SK-N-SH (cell line): ENCODE measurements at regions not wholly inside any gene's neighbourhood (a gene's known extent, or its start where the extent isn't known, plus 50 kb on each side); places are given as distances from the start of the nearest gene placed in this dataset.

Experiments used
- CTCF ChIA-PET: fragments of 300-600, 350-600 bp; formaldehyde crosslinking; extraction: SDS; loops from one replicate; lab custom pipeline; 2021; lab: Yijun Ruan, JAX
- POLR2A ChIA-PET: fragments of 350-600 bp; sonication (Branson Sonifier 250); formaldehyde crosslinking; extraction: SDS; loops from one replicate; lab custom pipeline; 2020; ENCODE audit warnings: antibody characterized with exemption, inconsistent platforms; lab: Yijun Ruan, JAX
- DNase-seq: peaks from one replicate; pipeline ENCODE4 v3.0.0; 2012
- H2AFZ ChIP-seq: fragments of 200-600 bp; sonication (generic); 2 replicates; pipeline ENCODE4 v1.8.1; 2016; ENCODE audit warnings: antibody characterized with exemption, mild to moderate bottlenecking, low read depth
- H3F3A ChIP-seq: fragments of 200-600 bp; sonication (generic); replicated peaks from 2 replicates; pipeline ENCODE3; 2016; ENCODE audit warnings: antibody characterized with exemption, mild to moderate bottlenecking; ENCODE audit not compliant: insufficient read depth
- H3K27ac ChIP-seq, 2 experiments: fragments of 200-500 bp in 1 of 2; fragments of 200-600 bp in 1 of 2; sonication (Bioruptor generic) in 1 of 2; sonication (generic), shearing (Covaris generic) in 1 of 2; 2 replicates each; pipeline versions ENCODE4 v1.5.1 to v1.6.1; 2014 to 2016; ENCODE audit warnings: low read depth in 2 of 2, inconsistent platforms in 1 of 2, low read length in 1 of 2, mild to moderate bottlenecking in 1 of 2, mixed read lengths in 1 of 2
- H3K27me3 ChIP-seq: fragments of 200-600 bp; sonication (generic), shearing (Covaris generic); 2 replicates; pipeline ENCODE4 v1.6.1; 2016; ENCODE audit warnings: mixed run types; ENCODE audit not compliant: insufficient read depth
- H3K36me3 ChIP-seq, 2 experiments: fragments of 200-500 bp in 1 of 2; fragments of 200-600 bp in 1 of 2; sonication (Bioruptor generic) in 1 of 2; sonication (generic) in 1 of 2; replicated peaks in 1 of 2; 2 replicates each; pipeline versions ENCODE3 to v1.5.1; 2014 to 2016; ENCODE audit warnings: low read length in 1 of 2, mild to moderate bottlenecking in 1 of 2; ENCODE audit not compliant: insufficient read depth in 2 of 2, control insufficient read depth in 1 of 2
- H3K4me1 ChIP-seq, 2 experiments: fragments of 200-500 bp in 1 of 2; fragments of 200-600 bp in 1 of 2; sonication (Bioruptor generic) in 1 of 2; sonication (generic), shearing (Covaris generic) in 1 of 2; 2 replicates each; pipeline versions ENCODE4 v1.5.1 to v1.6.1; 2014 to 2016; ENCODE audit warnings: low read depth in 1 of 2, low read length in 1 of 2, mixed run types in 1 of 2; ENCODE audit not compliant: insufficient read depth in 2 of 2, control insufficient read depth in 1 of 2
- H3K4me2 ChIP-seq: fragments of 200-600 bp; sonication (generic), shearing (Covaris generic); 2 replicates; pipeline ENCODE4 v1.6.1; 2017; ENCODE audit warnings: mixed run types
- H3K4me3 ChIP-seq, 2 experiments: fragments of 200-500 bp in 1 of 2; fragments of 200-600 bp in 1 of 2; sonication (Bioruptor generic) in 1 of 2; sonication (generic), shearing (Covaris generic) in 1 of 2; 2 replicates each; pipeline versions ENCODE4 v1.5.1 to v1.8.1; 2014 to 2016; ENCODE audit warnings: low read depth in 2 of 2, inconsistent platforms in 1 of 2, low read length in 1 of 2, mild to moderate bottlenecking in 1 of 2, mixed read lengths in 1 of 2, moderate library complexity in 1 of 2
- H3K79me2 ChIP-seq: fragments of 200-600 bp; sonication (generic); 2 replicates; pipeline ENCODE4 v1.8.1; 2017; ENCODE audit warnings: mild to moderate bottlenecking; ENCODE audit not compliant: insufficient read depth
- H3K9ac ChIP-seq: fragments of 200-600 bp; sonication (generic); 2 replicates; pipeline ENCODE4 v1.6.1; 2017; ENCODE audit warnings: mixed run types
- H3K9me2 ChIP-seq: fragments of 200-600 bp; sonication (generic); 2 replicates; pipeline ENCODE4 v1.6.1; 2017; ENCODE audit warnings: mixed run types
- H3K9me3 ChIP-seq: fragments of 200-600 bp; sonication (generic); 2 replicates; pipeline ENCODE4 v1.6.1; 2017; ENCODE audit warnings: mixed run types, mild to moderate bottlenecking, moderate library complexity
- H4K20me1 ChIP-seq: fragments of 200-600 bp; sonication (generic); 2 replicates; pipeline ENCODE4 v1.6.1; 2017; ENCODE audit warnings: mild to moderate bottlenecking, mixed run types; ENCODE audit not compliant: insufficient read depth
- GABPA ChIP-seq: IDR thresholded peaks from 2 replicates; pipeline ENCODE4 v1.4.0; 2012; ENCODE audit warnings: low read depth, mild to moderate bottlenecking
- GATA2 ChIP-seq: sonication (generic); formaldehyde crosslinking; IDR thresholded peaks from 2 replicates; pipeline ENCODE4 v1.5.0; 2020; ENCODE audit warnings: mild to moderate bottlenecking, missing genetic modification reagents
- MXI1 ChIP-seq: IDR thresholded peaks from 2 replicates; pipeline ENCODE4 v1.6.1; 2012; ENCODE audit warnings: mild to moderate bottlenecking, low read depth, low read length, improper control_type of control experiment
- NFIC ChIP-seq: IDR thresholded peaks from 2 replicates; pipeline ENCODE4 v1.4.0; 2012; ENCODE audit warnings: borderline replicate concordance
- NRF1 ChIP-seq: IDR thresholded peaks from 2 replicates; pipeline ENCODE4 v1.6.1; 2012; ENCODE audit warnings: low read depth, mild to moderate bottlenecking, low read length
- POLR2AphosphoS5 ChIP-seq: IDR thresholded peaks from 2 replicates; pipeline ENCODE4 v1.6.1; 2012; ENCODE audit warnings: low read depth, low read length
- REST ChIP-seq: IDR thresholded peaks from 2 replicates; pipeline ENCODE4 v1.6.1; 2012; ENCODE audit warnings: mild to moderate bottlenecking, low read depth, low read length, moderate library complexity
- TAF1 ChIP-seq: IDR thresholded peaks from 2 replicates; pipeline ENCODE4 v1.6.1; 2012; ENCODE audit warnings: low read depth, mild to moderate bottlenecking, low read length, moderate library complexity, borderline replicate concordance
- WGBS: methylation state at CpG from one replicate; pipeline ENCODE4 v1.1.6; 2017; ENCODE audit warnings: low lambda C conversion rate; 5-methylcytosine and 5-hydroxymethylcytosine counted together
- TF ChIP-seq, protein P1 (sequence below): IDR thresholded peaks from 2 replicates; pipeline ENCODE4 v1.4.0; 2012; ENCODE audit warnings: low read depth, borderline replicate concordance

DNA sequence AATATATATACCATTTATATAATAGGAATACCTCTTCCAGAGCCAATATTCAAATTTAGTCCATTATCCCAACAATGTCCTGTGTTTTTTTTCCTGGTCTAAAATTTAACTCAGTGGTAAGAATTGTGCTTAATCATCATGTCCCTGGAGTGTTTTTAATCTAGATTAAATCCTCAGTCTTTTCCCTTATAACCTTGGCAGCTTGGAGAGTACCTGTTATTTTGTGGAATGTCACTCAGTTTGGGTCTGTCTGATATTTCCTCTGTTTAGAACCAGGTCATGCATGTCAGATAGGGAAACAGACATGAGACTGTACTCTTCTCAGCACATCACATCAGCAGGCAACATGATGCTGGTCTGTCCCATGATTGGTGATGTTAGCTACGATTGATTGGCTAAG, 96.6 kb downstream of the HPGD start (continued):
- no peak for TF ChIP-seq REST
- no peak for TF ChIP-seq GABPA
- no peak for TF ChIP-seq MXI1
- TF ChIP-seq TAF1, result no peak

DNA sequence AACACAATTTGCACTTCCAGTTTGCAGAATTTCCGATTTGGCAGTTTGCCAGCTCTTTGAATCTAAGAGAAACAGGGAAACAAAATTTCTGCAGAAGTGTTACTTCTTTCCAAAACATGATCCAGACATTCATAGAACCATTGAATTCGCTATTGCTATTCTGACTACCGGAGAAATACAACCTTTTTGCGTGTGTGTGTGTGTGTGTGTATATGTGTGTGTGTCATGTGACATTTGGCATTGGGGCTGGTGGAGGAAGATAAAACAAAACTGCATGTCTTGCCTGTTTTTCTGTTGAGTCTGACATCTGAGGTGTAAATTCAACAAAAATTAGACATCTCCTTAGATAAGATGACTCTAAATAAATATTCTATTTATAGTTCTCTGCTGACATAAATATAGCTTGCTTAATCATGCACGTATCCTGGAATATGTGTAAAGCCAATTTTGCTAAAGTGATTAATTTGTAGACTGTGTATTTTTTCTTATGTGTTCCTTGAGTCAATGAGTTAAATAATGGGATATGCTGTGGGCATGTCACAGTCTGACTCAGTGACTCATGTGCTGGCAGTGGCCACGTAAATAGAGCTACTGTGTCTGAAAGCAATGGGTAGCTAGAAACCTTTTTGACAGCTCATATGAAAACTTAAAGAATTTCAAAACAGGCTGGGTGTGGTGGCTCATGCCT, 98.9 kb downstream of the HPGD start:
- Histone ChIP-seq H3K9ac (no peak overlapping the region), H3K36me3 (no peaks in the 10 kb centered on the region), H3F3A (no peaks in the 10 kb centered on the region), H3K9me3 (no peaks in the 10 kb centered on the region), H3K27ac (no peak overlapping the region), H3K4me3 (no peak overlapping the region), H3K79me2 (no peaks in the 10 kb centered on the region), H3K9me2 (no peaks in the 10 kb centered on the region; the same call in 1 of the 2 replicates), H3K27me3 (no peaks in the 10 kb centered on the region), H2AFZ (no peak overlapping the region), H3K4me2 (no peak overlapping the region), H4K20me1 (no peaks in the 10 kb centered on the region), H3K4me1 (no peaks in the 10 kb centered on the region; a peak in 1 of 4 replicates)
- WGBS, result 14% methylated on average over 6 of the region's 6 CpGs
- ChIA-PET POLR2A (no interaction called here), CTCF (no interaction called here)
- no peak for DNase-seq
- TF ChIP-seq GATA2 (CRISPR knock-in tag) (no peak), NFIC (no peak; the same call in 1 of the 2 replicates), NRF1 (no peak), REST (no peak), POLR2AphosphoS5 (no peak)
- TF ChIP-seq, protein P1, sequence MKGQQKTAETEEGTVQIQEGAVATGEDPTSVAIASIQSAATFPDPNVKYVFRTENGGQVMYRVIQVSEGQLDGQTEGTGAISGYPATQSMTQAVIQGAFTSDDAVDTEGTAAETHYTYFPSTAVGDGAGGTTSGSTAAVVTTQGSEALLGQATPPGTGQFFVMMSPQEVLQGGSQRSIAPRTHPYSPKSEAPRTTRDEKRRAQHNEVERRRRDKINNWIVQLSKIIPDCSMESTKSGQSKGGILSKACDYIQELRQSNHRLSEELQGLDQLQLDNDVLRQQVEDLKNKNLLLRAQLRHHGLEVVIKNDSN, result no peak
